ENCODE measurements at regions not wholly inside any gene's neighbourhood (a gene's known extent, or its start where the extent isn't known, plus 50 kb on each side); places are given as distances from the start of the nearest gene placed in this dataset.
"Not testable (repeated sequence)": the region's sequence is repeated elsewhere in the genome, so short reads cannot be mapped to it uniquely, and the experiment has no call there.

GRCh38 chr6:4664117-4664626 is 112.0 kb upstream of the CDYL start:
- H3K27ac ChIP-seq (ENCODE audit: low read depth, low read length): no peak overlapping the region
- 50 to 61% (median 61%) methylated on average over 7 of the region's 7 CpGs for WGBS, 3 donors

GRCh38 chr6:4662886-4663285 is 113.3 kb upstream of the CDYL start:
- no peak overlapping the region for H3K27ac ChIP-seq (ENCODE audit: low read depth, low read length)
- WGBS, 3 donors: 72 to 91% (median 90%) methylated on average over 7 of the region's 7 CpGs

GRCh38 chr6:4661391-4661790 is 114.8 kb upstream of the CDYL start:
- WGBS, 3 donors: 75 to 95% (median 94%) methylated on average over 8 of the region's 8 CpGs
- H3K27ac ChIP-seq (ENCODE audit: low read depth, low read length): no peak overlapping the region

- H3K27ac ChIP-seq (ENCODE audit: low read depth, low read length): no peak overlapping the region
- 74 to 78% (median 77%) methylated on average over 22 of the region's 22 CpGs for WGBS, 3 donors
These were observed 115.6 kb upstream of the CDYL start for GRCh38 chr6:4660377-4661321.

- 82 to 93% methylated on average over 2 of the region's 2 CpGs; no CpG with 5 or more reads in 1 of the 3 donors for WGBS, 3 donors
These were observed 116.5 kb upstream of the CDYL start for GRCh38 chr6:4659719-4660118.

GRCh38 chr6:4658486-4658885 is 117.7 kb upstream of the CDYL start:
- 68 to 81% (median 77%) methylated on average over 6 of the region's 6 CpGs for WGBS, 3 donors
- H3K27ac ChIP-seq (ENCODE audit: low read depth, low read length): no peak overlapping the region

More at GRCh38 chr6:4659719-4660118, 116.5 kb upstream of the CDYL start:
- not testable (repeated sequence) for H3K27ac ChIP-seq (ENCODE audit: low read depth, low read length)

GRCh38 chr6:4656106-4656505 is 120.1 kb upstream of the CDYL start:
- WGBS, 3 donors: 64 to 76% (median 71%) methylated on average over 3 of the region's 3 CpGs
- no peak overlapping the region for H3K27ac ChIP-seq (ENCODE audit: low read depth, low read length)

- no peak overlapping the region for H3K27ac ChIP-seq (ENCODE audit: low read depth, low read length)
- WGBS, 3 donors: 55 to 70% (median 66%) methylated on average over 12 of the region's 12 CpGs
These were observed 120.8 kb upstream of the CDYL start for GRCh38 chr6:4655196-4656025.

- 70 to 73% (median 71%) methylated on average over 3 of the region's 3 CpGs for WGBS, 3 donors
- no peak overlapping the region for H3K27ac ChIP-seq (ENCODE audit: low read depth, low read length)
These were observed 123.1 kb upstream of the CDYL start for GRCh38 chr6:4653141-4653540.

- WGBS, 3 donors: 0 to 95% (median 63%) methylated on average over 1 of the region's 1 CpG
These were observed 124.3 kb upstream of the CDYL start for GRCh38 chr6:4651831-4652467.

GRCh38 chr6:4649728-4650127 is 126.5 kb upstream of the CDYL start:
- WGBS, 3 donors: 48 to 62% (median 59%) methylated on average over 3 of the region's 3 CpGs
- H3K27ac ChIP-seq (ENCODE audit: low read depth, low read length): no peak overlapping the region

More at GRCh38 chr6:4651831-4652467, 124.3 kb upstream of the CDYL start:
- H3K27ac ChIP-seq (ENCODE audit: low read depth, low read length): no peak overlapping the region

GRCh38 chr6:4647414-4648365 is 128.5 kb upstream of the CDYL start:
- H3K27ac ChIP-seq (ENCODE audit: low read depth, low read length): no peak overlapping the region

GRCh38 chr6:4645713-4646360 is 130.4 kb upstream of the CDYL start:
- no peak overlapping the region for H3K27ac ChIP-seq (ENCODE audit: low read depth, low read length)
- 67 to 71% (median 69%) methylated on average over 5 of the region's 5 CpGs for WGBS, 3 donors

More at GRCh38 chr6:4647414-4648365, 128.5 kb upstream of the CDYL start:
- 14 to 23% (median 21%) methylated on average over 22 of the region's 22 CpGs for WGBS, 3 donors

- WGBS, 3 donors: 86 to 88% (median 87%) methylated on average over 2 of the region's 2 CpGs
- no peak overlapping the region for H3K27ac ChIP-seq (ENCODE audit: low read depth, low read length)
These were observed 131.2 kb upstream of the CDYL start for GRCh38 chr6:4644996-4645395.

- WGBS, 3 donors: 90 to 98% (median 97%) methylated on average over 3 of the region's 3 CpGs
- no peak overlapping the region for H3K27ac ChIP-seq (ENCODE audit: low read depth, low read length)
These were observed 134.7 kb upstream of the CDYL start for GRCh38 chr6:4641461-4641860.

GRCh38 chr6:4640139-4640538 is 136.1 kb upstream of the CDYL start:
- H3K27ac ChIP-seq (ENCODE audit: low read depth, low read length): no peak overlapping the region
- 23 to 46% (median 39%) methylated on average over 4 of the region's 4 CpGs for WGBS, 3 donors

GRCh38 chr6:4638641-4639040 is 137.6 kb upstream of the CDYL start:
- H3K27ac ChIP-seq (ENCODE audit: low read depth, low read length): no peak overlapping the region
- WGBS, 3 donors: 95 to 100% (median 100%) methylated on average over 1 of the region's 1 CpG
